ENCODE measurements at regions not wholly inside any gene's neighbourhood (a gene's known extent, or its start where the extent isn't known, plus 50 kb on each side); places are given as distances from the start of the nearest gene placed in this dataset.
"Not testable (repeated sequence)": the region's sequence is repeated elsewhere in the genome, so short reads cannot be mapped to it uniquely, and the experiment has no call there.

DNA sequence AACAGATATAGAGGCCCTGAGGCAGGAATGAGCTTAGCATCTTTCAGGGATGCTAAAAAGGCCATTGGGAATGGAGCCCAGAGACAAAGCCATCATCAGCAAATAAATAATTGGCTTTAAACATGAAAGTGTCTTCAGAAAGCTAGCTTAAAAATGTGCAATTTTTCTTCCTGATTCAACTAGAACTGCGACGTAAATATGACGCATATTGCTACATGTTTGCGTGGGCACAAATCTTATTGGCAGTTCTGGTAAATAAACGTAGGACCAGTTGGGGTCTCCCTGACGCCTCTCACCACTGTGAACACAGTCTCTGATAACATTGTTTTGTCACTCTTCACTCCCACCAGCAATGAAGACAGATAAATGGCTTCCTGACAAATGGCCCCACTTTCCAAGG is 97.3 kb upstream of the SRD5A3 start:
- H3K4me3 ChIP-seq (ENCODE audit: low read depth, low read length), result no peak overlapping the region
- no peak for DNase-seq (ENCODE audit: low read depth)

DNA sequence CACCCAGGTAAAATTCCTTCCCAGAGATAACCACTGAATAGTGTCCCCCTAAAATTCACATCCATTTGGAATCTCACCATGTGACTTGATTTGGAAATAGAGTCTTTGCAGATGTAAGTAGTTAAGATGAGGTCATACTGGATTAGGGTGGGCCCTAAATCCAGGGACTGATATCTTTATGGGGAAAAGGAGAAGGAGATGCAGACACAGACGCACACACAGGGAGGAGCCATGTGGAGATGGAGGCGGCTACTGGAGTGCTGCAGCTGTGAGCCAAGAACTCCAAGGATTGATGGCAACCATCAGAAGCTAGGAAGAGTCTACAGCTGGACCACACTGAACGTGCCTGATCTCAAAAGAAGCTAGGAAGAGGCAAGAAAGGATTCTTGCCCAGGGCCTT is 96.6 kb upstream of the SRD5A3 start:
- no peak for DNase-seq (ENCODE audit: low read depth)

DNA sequence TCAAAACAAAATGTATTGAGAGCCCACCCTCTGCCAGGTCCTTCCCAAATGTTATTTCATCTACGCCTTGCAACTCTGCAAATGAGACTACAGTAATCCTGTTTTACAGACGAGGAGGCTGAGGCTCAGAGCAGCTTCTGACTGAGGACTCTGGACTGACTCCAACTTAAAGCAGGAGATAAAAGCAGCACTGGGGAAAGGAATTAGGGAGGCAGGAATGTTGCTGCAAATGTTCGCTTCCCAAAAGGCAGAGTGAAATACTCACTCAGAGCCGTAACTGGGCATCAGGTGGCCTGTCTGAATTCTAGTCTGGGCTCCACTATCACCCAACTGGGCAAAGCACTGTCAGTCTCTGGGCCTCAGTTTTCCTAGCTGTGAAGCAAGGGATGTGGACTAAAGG is 94.7 kb upstream of the SRD5A3 start:
- H3K4me3 ChIP-seq (ENCODE audit: low read depth, low read length), result no peak overlapping the region
- no peak for DNase-seq (ENCODE audit: low read depth)

More for the DNA sequence above, 96.6 kb upstream of the SRD5A3 start:
- no peak overlapping the region for H3K4me3 ChIP-seq (ENCODE audit: low read depth, low read length)

DNA sequence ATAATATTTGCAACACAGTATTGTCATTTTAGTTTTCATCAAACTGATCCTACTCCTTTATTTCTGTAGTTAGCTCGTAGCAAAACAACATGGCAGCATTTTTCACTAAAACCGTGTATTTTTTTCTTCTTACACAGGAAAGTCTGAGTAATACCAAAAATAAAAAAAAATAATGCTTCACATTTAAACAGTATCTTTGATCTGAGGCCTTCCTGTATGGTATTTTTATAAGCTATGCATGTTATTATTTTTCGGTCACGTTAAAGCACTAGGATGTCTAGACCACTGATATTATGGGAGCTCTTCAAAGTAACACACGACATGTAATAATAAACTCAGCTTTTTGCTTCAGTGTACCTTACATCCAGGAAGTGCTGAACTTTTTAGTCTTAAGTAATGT is 94.1 kb upstream of the SRD5A3 start:
- no peak for DNase-seq (ENCODE audit: low read depth)
- no peak overlapping the region for H3K4me3 ChIP-seq (ENCODE audit: low read depth, low read length)

DNA sequence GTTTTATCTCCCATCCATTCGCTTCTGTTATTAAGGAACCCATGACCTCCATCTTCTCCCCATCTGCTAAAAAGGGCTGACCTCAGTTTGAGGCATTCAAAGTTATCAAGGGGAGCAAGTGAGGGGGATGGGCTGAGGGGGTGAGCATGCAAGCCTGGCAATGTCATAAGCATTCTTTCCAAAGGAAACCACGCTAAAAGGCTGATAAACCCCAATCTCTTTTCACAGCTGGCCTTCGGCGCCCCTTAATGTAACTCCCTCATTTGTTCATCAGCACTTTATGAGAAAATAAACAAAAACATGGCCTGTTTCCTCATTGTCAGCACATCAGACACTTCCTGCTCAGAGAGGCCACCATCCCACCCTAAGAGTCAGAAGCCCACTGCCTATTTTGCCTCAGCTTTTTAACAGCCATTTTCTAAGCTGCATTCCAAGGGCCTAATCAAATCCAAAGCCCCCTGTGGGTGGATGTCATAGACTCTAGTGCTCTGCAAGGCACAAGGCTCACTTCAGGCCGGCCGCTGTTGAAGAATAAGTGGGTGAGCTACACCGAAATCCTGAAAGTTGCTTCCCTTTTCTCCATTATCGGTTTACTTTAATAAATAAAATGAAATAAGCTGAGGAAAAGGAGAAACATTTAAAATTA is 92.0 kb upstream of the SRD5A3 start:
- H3K4me3 ChIP-seq (ENCODE audit: low read depth, low read length), result no peak overlapping the region
- no peak for DNase-seq (ENCODE audit: low read depth)

DNA sequence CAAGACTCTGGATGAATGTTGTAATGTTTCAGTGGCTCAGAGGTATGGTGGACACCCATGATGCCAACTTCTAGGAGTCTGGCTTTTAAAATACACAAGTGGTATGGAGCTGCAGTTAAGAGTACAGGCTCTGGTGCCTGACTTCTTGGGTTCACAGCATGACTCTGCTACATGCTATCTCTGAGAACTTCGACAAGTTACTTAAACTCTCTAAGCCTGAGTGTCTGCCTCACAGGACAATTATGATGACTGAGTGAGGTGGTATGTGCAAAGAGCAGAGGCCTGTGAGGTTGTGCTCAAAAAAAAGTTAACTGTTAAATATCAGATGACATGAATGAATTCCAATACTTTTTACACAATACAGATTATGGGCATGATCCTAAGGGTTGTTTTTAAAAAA is 90.9 kb upstream of the SRD5A3 start:
- H3K4me3 ChIP-seq (ENCODE audit: low read depth, low read length), result no peak overlapping the region
- peak; percentile 55 for DNase-seq (ENCODE audit: low read depth)

DNA sequence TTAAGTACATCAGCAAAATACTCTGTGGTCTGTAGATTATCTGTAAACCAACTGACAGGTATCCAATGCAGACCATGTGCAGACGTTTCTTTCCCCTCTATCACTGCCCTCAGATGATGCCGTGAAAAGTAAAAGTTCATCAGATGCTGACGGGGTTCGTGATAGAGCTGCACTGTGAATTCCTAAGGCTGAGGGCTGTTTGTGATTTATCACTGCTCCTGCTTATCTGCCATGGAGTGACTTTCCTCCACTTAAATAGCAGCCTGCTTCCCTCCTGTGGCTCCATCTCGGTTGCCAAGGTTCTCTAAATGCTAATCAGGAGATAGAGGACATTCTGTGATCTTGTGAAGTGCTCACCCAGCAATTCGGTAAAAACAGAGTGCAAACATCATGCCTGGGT is 89.3 kb upstream of the SRD5A3 start:
- no peak for DNase-seq (ENCODE audit: low read depth)
- no peak overlapping the region for H3K4me3 ChIP-seq (ENCODE audit: low read depth, low read length)

DNA sequence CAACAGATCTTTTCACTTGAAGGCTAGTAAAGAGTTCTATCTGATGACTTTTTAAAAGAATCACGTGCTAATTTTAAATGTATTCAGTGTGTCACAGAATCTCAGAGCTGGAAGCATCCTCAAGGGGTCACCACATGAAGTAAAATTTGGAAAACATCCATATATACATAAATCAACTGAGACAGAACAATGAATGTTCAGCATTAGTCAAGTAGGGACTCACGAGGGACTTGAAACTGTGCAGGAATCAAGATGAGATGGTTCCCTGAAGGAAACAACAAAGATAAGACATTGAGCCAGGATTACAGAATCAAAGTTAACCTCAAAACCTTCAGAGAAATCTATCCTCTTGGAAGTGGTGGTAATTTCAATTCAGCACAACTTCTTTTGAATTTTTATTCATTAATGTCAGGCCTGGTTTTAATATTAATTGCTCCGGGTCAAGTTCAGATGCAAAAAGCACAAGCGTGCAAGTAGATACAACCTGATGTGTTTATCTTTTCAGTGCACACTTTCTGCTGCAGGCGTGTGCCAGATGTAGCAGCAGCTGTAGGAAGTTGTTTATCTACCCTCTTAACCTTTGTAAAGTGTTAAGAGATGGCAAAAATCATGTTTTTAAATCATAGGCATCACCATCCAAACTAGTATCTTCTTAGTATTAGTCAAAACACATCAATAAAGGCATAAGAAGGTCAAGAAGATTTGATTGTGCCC is 87.7 kb upstream of the SRD5A3 start:
- H3K4me3 ChIP-seq (ENCODE audit: low read depth, low read length), result no peak overlapping the region
- DNase-seq (ENCODE audit: low read depth), result peak; percentile 28

DNA sequence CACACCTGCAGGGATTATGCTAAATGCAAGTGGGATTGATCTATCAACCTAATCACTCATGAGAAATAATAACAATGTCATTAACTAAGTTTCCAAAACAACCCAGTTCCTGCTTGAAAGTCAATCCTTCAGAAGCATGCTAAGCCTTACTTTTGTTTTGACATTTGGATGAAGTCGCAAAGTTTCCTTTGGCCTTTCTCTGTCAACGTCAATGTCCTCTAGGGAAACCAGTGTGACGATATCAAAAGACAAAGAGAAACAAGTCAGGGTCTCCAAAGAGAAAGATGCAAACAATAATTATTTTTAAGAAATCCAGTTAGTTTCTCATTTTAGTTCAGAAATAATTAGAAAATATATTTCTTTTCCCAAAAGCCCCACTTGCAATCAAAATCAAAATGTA is 86.7 kb upstream of the SRD5A3 start:
- DNase-seq (ENCODE audit: low read depth), result no peak
- no peak overlapping the region for H3K4me3 ChIP-seq (ENCODE audit: low read depth, low read length)

DNA sequence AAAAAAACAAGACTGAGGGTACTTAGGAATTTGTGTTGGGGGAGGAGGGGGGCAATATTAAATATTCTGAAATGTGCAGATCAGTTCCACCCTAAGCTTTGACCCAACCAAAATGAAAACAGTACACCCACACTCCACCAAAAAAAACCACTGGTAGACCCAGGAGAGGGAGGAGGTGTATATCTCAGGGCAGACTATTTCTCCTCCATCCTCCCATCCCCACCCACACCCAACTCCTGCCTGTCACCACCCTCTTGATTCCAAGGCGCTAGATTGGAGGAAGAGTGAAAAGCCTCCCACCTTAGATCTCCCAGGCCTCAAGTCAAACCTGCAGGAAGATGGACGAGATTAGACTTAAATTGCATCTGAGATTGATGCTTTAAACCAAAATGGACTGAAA is 76.6 kb upstream of the SRD5A3 start:
- H3K4me3 ChIP-seq (ENCODE audit: low read depth, low read length), result no peak overlapping the region
- no peak for DNase-seq (ENCODE audit: low read depth)

DNA sequence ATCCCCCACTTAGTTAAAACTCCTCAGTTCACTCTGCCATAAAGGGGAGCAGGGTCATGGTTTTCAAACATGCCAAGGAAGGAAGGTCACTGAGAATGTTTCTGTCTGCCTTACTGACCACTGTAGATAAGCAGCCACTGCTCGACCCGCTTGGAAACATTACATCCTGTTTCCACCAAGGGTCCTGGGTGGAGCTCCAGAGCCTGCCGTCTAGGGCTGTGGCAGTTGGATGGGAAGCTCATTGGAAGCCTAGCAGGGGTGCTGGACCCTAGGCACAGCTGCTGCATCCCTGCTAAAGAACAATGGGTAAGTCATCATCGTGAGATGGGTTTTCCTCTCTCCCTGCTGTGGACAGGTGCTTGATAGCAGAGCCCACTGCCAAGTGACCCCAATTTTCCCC is 76.0 kb upstream of the SRD5A3 start:
- no peak for DNase-seq (ENCODE audit: low read depth)
- H3K4me3 ChIP-seq (ENCODE audit: low read depth, low read length), result no peak overlapping the region

DNA sequence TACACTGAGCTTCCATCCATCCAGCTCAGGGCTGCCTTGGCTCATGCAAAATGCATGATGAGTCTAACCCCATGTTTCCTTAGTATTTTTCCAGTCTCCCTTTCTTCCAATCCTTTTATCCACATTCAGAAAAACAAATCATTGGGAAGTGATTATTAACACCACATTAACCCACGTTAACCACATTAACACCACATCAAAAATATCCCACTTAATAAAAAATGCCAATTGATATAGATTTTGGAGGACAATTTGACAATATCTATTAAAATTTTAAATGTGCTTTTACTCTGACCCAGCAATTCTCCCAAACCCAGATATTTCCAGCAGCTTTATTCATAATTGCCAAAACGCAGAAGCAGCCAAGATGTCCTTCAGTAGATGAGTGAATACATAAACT is 75.6 kb upstream of the SRD5A3 start:
- no peak overlapping the region for H3K4me3 ChIP-seq (ENCODE audit: low read depth, low read length)
- DNase-seq (ENCODE audit: low read depth), result no peak

DNA sequence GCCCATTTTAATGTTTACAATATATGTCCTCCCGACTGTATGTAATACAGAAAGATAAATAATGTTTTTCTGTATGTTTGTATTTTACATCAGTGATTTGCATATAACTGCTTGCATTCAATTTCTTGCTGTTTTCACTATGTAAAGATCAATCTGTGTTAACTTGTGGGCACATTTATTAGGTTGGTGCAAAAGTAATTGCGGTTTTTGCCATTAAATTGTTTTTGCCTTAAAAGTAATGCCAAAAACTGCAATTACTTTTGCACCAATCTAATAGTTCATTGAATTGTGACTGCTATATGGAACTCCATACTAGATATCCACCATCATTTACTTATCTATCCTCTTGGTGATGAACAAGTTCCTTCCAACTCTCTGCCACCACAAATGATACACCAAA is 73.9 kb upstream of the SRD5A3 start:
- DNase-seq (ENCODE audit: low read depth), result no peak
- no peak overlapping the region for H3K4me3 ChIP-seq (ENCODE audit: low read depth, low read length)

DNA sequence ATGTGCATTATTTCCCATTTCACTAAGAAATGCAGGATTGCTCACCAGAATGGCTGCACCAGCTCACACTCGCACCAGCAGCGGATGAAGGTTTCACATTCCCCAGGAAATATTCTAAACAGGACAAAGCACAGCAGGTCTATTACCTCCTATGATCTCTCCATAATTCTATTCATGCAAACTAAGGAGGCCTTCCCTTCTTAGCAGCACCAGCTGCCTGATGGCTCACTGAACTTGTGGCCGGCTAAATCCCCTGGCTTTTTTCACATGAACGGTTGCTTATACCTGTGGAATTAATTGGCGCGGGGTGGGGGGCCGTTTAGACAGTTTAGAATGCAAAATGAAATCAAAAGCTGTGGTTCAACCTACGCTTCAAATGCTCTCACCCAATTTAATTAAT is 73.5 kb upstream of the SRD5A3 start:
- DNase-seq (ENCODE audit: low read depth), result no peak

DNA sequence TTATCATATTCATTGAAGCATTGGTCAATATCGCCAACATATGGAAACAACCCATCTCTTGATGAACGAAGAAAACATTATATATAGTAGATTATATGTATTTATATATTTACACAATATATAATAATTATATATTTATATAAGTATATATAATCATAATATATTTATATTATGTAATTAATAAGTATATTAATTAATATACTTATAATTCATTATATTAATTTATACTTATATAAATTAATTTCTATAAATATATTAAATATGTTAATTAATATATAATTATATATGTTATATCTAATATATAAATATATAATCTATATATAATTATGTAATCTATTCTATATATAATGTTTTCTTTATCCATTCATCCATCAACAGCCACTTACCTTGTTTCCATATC is 69.0 kb upstream of the SRD5A3 start:
- DNase-seq (ENCODE audit: low read depth), result no peak
- no peak overlapping the region for H3K4me3 ChIP-seq (ENCODE audit: low read depth, low read length)

More for the DNA sequence above, 73.5 kb upstream of the SRD5A3 start:
- H3K4me3 ChIP-seq (ENCODE audit: low read depth, low read length), result no peak overlapping the region

DNA sequence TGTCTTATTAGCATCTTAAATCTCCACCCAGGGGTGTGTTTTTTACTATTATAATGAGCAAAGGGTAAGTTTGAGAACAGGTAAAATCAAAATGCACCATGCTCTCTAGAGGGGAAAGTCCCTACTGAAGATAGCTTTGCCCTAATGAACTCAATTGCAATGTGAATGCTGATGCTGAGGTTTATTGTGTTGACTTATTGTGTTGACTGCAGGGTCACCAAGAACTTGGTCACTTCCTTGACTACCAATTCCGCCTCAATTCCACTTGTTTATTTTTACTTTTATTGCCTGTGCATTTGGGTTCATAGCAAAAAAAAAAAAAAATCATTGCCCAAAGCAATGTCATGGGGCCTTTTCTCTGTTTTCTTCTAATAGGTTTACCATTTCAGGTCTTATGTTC is 67.7 kb upstream of the SRD5A3 start:
- DNase-seq (ENCODE audit: low read depth), result no peak
- no peak overlapping the region for H3K4me3 ChIP-seq (ENCODE audit: low read depth, low read length)

DNA sequence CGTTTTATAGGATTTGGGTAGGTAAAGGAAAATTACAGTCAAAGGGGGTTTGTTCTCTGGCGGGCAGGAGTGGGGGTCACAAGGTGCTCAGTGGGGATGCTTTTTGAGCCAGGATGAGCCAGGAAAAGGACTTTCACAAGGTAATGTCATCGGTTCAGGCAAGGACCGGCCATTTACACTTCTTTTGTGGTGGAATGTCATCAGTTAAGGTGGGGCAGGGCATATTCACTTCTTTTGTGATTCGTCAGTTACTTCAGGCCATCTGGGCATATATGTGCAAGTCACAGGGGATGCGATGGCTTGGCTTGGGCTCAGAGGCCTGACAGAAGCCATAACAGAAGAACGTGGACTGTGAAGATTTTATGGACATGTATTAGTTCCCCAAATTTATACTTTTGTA is 65.6 kb upstream of the SRD5A3 start:
- not testable (repeated sequence) for DNase-seq (ENCODE audit: low read depth)

DNA sequence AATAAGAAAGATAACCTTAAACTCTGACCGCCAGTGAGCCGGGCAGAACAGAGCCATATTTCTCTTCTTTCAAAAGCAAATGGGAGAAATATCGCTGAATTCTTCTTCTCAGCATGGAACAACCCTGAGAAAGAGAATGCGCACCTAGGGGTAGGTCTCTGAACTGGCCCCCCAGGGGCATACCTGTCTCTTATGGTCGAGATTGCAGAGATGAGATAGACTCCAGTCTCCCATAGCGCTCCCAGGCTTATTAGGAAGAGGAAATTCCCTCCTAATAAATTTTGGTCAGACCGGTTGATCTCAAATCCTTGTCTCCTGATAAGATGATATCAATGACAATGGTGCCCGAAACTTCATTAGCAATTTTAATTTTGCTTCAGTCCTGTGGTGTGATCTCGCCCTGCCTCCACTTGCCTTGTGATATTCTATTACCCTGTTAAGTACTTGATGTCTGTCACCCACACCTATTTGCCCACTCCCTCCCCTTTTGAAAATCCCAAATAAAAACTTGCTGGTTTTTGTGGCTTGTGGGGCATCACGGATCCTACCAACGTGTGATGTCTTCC is 64.8 kb upstream of the SRD5A3 start:
- not testable (repeated sequence) for DNase-seq (ENCODE audit: low read depth); H3K4me3 ChIP-seq (ENCODE audit: low read depth, low read length)

More for the DNA sequence above, 65.6 kb upstream of the SRD5A3 start:
- not testable (repeated sequence) for H3K4me3 ChIP-seq (ENCODE audit: low read depth, low read length)

DNA sequence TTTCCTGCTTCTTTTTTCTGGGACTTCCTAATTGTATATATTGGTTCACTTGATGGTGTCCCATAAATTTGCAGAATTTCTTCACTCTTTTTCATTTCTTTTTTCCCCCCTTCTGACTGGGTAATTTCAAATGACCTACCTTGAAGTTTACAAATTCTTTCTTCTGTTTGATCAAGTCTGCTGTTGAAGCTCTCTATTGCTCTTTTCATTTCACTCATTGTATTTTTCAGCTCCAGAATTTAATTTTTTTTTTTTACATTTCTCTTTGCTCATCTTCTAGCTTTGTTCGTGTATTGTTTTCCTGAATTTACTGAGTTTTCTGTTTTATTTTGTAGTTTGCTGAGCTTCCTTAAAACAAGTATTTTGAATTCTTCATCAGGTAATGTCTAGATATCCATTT is 61.7 kb upstream of the SRD5A3 start:
- H3K4me3 ChIP-seq (ENCODE audit: low read depth, low read length), result no peak overlapping the region
- no peak for DNase-seq (ENCODE audit: low read depth)

DNA sequence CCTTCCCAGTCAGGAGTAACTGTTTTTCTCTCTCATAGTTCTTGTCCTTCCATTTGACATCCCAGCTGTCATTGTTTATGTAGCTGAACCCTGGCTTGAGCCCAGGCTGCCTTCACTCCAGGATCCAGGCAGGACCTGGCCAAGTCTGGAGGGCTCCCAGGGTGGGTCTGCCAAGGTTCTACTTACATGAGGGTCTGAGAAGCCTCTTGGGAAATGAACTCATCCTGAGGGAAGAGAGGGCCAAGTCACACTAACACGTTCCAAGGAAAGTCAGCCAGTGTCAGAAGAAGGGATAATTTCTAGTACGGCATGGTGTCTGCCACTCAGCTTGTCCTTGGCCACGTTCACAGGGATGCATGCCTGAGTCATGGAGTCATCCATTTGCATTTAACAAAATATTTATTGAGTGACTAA is 54.8 kb upstream of the SRD5A3 start:
- peak; percentile 10 for DNase-seq (ENCODE audit: low read depth)
- no peak overlapping the region for H3K4me3 ChIP-seq (ENCODE audit: low read depth, low read length)

DNA sequence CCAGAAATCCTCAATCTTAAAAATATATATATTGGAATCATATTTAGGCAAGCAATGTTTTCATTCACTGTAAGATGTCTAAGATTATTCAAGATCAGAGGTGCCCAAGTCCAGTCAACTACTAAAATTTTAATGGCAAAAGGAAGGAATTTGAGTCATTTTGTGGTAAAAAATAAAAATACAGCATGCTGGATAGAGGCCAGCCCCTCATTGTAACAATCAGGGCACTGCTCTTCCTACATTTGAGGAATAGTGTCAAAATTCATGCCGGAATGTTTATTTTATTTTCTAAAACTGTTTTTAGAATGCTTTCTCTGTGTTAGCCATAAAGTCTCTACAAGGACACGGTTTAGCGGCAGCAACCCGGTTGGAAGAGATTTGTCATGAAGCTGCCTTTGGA is 49.9 kb upstream of the SRD5A3 start:
- H3K4me3 ChIP-seq (ENCODE audit: low read depth, low read length), result no peak overlapping the region
- no peak for DNase-seq (ENCODE audit: low read depth)
